GM12872 (cell line): ENCODE measurements at regions not wholly inside any gene's neighbourhood (a gene's known extent, or its start where the extent isn't known, plus 50 kb on each side); places are given as distances from the start of the nearest gene placed in this dataset.

Source experiments
- TF ChIP-seq, protein P1 (sequence below): IDR thresholded peaks from 3 replicates; pipeline ENCODE4 v1.5.1; 2011; ENCODE audit warnings: low read depth, mild to moderate bottlenecking, low read length, moderate library complexity; ENCODE audit not compliant: insufficient read depth

- TF ChIP-seq, protein P1, sequence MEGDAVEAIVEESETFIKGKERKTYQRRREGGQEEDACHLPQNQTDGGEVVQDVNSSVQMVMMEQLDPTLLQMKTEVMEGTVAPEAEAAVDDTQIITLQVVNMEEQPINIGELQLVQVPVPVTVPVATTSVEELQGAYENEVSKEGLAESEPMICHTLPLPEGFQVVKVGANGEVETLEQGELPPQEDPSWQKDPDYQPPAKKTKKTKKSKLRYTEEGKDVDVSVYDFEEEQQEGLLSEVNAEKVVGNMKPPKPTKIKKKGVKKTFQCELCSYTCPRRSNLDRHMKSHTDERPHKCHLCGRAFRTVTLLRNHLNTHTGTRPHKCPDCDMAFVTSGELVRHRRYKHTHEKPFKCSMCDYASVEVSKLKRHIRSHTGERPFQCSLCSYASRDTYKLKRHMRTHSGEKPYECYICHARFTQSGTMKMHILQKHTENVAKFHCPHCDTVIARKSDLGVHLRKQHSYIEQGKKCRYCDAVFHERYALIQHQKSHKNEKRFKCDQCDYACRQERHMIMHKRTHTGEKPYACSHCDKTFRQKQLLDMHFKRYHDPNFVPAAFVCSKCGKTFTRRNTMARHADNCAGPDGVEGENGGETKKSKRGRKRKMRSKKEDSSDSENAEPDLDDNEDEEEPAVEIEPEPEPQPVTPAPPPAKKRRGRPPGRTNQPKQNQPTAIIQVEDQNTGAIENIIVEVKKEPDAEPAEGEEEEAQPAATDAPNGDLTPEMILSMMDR, result no peak
Measured at GRCh38 chr9:2420543-2420942, 201.0 kb upstream of the VLDLR start.

DNA sequence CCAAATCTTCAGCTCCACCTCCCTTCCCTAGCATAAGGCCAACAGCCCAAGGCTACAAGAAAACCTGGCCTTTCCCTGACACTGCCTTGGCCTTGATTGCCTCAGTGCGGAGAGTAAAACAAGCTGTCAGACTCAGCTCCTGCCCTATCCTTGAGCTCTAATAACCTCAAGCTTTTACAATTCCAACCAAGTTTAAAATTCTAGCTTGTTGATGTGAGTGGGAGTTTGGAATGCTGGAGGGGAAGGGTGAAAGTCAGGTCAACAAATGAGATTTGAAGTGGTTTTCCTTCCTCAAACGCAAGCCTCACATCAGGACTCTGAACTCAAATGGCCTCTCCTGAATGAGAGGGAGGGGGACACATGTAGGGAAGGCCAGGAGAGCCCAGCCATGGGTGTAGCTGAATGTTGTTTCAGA is 197.0 kb upstream of the VLDLR start:
- TF ChIP-seq, protein P1, result no peak

DNA sequence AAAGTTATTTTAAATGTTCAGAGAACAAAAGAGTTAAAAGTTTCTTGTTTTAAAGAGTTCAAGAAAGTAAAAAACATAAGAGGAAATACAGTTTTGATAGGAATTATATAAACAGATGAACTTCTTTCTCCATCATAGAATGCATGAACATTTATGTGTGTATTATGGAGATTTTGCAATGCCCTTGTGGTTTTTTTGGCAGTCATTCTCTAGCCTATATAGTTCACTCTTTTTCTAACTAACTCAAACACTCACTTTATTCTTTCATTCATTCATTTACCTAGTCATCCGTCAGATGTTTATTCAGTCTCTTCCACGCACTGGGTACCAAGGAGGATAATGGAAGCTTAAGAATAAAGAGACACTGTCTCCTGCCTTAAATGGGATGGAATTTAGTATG is 195.9 kb upstream of the VLDLR start:
- TF ChIP-seq, protein P1, result no peak

DNA sequence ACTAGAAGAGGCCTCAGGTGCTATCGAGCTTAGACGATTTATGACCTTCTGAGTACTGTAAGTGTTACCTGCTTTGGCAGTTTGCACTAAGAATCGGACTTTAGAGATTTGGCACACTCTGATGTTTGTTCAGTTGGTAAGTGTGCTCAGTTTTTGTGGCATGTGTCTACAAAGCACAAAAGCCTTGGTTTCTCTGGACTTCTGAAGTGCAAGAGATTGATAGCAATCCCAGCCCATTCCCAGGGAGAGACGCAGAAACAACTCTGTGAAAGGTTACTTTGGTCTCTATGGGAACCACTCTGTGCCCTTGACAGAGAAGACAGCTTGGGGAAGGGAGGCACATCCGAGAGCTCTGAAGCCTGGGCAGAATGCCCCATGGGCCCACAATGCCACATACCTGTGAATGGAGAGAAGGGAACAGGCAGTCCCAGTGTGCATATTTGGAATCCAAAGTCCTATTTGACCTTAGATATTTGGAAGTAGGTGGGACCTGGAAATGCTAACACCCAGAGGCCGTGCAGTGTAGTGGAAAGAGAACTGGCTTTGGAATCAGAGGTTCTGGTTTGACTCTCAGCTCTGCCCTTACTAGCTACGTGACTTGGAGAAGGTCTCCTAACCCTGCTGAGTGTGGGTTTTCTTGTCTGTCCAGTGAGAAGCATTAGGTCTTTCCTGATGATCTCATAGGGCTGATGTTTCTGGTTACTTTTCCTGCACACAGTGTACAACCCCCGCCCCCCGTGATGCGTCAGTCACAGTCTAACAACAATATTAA is 194.3 kb upstream of the VLDLR start:
- TF ChIP-seq, protein P1, result no peak

DNA sequence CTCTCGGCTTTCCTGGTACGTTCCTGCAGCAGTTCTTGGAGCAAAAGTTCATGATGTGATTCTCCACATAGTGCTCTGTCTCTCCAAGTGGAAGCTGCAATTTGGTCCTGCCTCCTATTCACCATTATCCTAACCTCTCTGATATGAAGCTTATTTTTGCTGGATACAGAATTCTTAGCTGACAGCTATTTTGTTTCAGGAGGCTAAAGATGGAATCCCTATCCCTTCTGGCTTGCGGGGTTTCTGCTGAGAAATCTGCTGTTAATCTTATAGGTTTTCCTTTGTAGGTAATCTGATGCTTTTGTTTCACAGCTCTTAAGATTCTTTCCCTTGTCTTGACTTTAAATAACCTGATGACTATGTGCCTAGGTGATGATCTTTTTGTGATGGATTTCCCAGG is 181.6 kb upstream of the VLDLR start:
- TF ChIP-seq, protein P1, result no peak

- TF ChIP-seq, protein P1, result no peak
Measured at GRCh38 chr9:2448193-2448738, 173.3 kb upstream of the VLDLR start.

DNA sequence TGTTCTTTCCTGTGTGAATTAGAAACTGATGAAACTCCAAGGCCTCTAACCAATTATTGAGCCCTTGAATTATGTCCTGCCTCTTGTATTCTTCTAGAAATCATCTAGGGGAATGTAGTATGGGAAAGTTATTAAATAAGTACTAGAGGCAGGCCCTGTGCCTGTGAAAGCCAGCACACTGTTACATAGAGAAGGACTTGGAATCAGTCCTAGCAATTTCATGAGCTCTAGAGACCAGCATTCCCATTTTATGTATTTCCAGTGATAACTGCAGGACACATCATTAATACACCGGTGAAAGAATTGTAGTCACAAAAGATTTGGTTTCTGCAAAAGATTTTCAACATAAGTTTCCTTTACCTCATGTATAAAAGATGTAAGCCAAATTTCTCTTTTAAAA is 168.5 kb upstream of the VLDLR start:
- TF ChIP-seq, protein P1, result no peak
